Fibroblast of lung (primary cell): ENCODE measurements at regions not wholly inside any gene's neighbourhood (a gene's known extent, or its start where the extent isn't known, plus 50 kb on each side); places are given as distances from the start of the nearest gene placed in this dataset.

Source experiments
- EZH2 ChIP-seq: IDR thresholded peaks from 2 replicates; pipeline ENCODE4 v1.5.1; 2012; ENCODE audit warnings: low read length, control low read depth, mild to moderate bottlenecking; ENCODE audit errors: missing control alignments
- TF ChIP-seq, protein P1 (sequence below), 2 donors: IDR thresholded peaks in 1 of 2; conservative IDR thresholded peaks in 1 of 2; 1 replicate in 1 of 2; 2 replicates in 1 of 2; pipeline ENCODE4 v1.5.1; 2011 to 2012; ENCODE audit warnings: low read length in 2 of 2, control low read depth in 1 of 2, inconsistent platforms in 1 of 2, low read depth in 1 of 2, mild to moderate bottlenecking in 1 of 2

DNA sequence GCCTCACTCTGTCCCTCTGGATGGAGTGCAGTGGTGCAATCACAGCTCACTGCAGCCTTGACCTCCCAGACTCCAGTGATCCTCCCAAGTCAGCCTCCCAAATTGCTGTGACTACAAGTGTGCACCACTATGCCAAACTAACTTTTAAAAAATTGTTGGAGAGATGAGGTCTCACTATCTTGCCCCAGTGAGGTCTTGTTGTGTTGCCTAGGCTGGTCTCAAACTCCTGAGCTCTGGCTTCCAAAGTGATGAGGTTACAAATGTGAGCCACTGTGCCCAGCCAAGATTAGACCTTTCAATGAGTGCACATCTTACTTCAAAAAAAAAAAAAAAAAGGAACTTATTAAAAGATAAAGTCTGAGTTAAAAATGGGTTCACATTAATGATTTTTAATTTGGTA is 1838.1 kb upstream of the DEFB115 start:
- TF ChIP-seq, protein P1, sequence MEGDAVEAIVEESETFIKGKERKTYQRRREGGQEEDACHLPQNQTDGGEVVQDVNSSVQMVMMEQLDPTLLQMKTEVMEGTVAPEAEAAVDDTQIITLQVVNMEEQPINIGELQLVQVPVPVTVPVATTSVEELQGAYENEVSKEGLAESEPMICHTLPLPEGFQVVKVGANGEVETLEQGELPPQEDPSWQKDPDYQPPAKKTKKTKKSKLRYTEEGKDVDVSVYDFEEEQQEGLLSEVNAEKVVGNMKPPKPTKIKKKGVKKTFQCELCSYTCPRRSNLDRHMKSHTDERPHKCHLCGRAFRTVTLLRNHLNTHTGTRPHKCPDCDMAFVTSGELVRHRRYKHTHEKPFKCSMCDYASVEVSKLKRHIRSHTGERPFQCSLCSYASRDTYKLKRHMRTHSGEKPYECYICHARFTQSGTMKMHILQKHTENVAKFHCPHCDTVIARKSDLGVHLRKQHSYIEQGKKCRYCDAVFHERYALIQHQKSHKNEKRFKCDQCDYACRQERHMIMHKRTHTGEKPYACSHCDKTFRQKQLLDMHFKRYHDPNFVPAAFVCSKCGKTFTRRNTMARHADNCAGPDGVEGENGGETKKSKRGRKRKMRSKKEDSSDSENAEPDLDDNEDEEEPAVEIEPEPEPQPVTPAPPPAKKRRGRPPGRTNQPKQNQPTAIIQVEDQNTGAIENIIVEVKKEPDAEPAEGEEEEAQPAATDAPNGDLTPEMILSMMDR (conservative IDR thresholded peaks at IDR 0.05 in 1 of 2, IDR thresholded peaks at IDR 0.05 in 1 of 2; ENCODE audit: low read depth in 1 of 2, low read length in 2 of 2) = no peak
- no peak for TF ChIP-seq EZH2
